ENCODE measurements at regions not wholly inside any gene's neighbourhood (a gene's known extent, or its start where the extent isn't known, plus 50 kb on each side); places are given as distances from the start of the nearest gene placed in this dataset.
"Not testable (repeated sequence)": the region's sequence is repeated elsewhere in the genome, so short reads cannot be mapped to it uniquely, and the experiment has no call there.

DNA sequence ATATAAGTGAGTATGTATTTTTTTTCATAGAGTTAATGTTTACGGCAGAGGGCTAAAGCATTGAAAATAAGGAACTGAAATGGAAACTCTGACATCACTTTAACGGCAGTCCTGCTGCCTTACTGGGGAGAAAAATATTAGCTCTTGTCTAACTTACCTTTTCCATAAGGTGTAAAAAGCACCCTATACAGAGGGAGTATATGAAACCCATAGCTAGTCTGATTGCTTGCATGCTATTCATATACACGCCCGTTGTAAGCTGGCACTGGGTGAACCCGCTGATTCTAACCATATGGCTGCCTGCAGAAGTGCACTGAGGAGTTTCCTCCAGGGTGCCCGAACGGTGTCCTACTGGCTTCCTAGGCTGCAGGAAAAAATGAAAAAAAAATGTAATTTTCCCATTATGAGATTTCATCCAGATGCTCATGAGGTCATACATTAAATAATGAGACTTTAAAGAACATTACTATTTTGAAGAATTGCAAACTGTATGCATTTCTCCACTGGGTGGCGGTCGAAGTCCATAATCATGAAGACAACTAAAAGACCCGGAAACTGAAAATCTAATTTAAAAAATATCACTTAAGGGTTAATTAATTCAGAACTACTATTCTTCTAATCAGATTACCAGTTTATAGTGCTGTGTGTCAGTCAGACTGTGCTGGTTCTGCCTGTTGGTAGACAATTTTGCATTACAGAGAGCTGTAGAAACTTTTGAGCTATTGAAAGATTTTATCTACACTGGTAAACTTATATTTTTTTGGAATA is 144.7 kb downstream of the ALX1 start:
- in situ Hi-C loops (cut with MboI; ENCODE audit: low sequenced_read_pairs) = loop anchor here (25.0 kb wide), 1 partner anchor 438 kb away; the partner anchor contains the start of gene NTS

- in situ Hi-C loops (cut with MboI; ENCODE audit: low sequenced_read_pairs) = loop anchor here (25.0 kb wide), 1 partner anchor 437 kb away; the partner anchor contains the start of gene NTS
Measured at GRCh38 chr12:85425349-85425612, 145.3 kb downstream of the ALX1 start.

GRCh38 chr12:85425926-85426325 is 145.9 kb downstream of the ALX1 start:
- in situ Hi-C loops (cut with MboI; ENCODE audit: low sequenced_read_pairs) = loop anchor here (25.0 kb wide), 1 partner anchor 436 kb away; the partner anchor contains the start of gene NTS

- in situ Hi-C loops (cut with MboI; ENCODE audit: low sequenced_read_pairs) = loop anchor here (25.0 kb wide), 1 partner anchor 429 kb away; the partner anchor contains the start of gene NTS
Measured at GRCh38 chr12:85433148-85433547, 153.1 kb downstream of the ALX1 start.

- in situ Hi-C loops (cut with MboI; ENCODE audit: low sequenced_read_pairs) = loop anchor here (25.0 kb wide), 1 partner anchor 422 kb away; the partner anchor contains the start of gene NTS
Measured at GRCh38 chr12:85440271-85440670, 160.3 kb downstream of the ALX1 start.

GRCh38 chr12:85441025-85441424 is 161.0 kb downstream of the ALX1 start:
- in situ Hi-C loops (cut with MboI; ENCODE audit: low sequenced_read_pairs) = loop anchor here (25.0 kb wide), 1 partner anchor 421 kb away; the partner anchor contains the start of gene NTS

DNA sequence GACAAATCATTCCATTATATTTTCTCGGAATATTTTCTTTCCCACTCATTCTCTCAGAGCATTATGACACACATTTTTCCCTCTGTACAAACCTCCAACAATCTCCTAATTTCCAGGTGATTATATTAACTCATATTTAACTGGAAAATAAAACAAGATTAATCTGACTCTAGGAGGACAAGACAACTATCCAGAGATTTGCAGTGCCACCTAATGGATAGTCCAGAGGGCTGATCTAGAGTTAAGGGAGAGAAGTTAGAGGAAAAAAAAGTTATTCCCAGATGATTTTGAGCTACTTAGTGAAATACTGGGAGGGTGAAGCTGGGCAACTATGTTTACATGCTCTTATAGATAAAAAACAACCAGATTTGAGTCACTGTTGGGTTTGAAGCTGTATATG is 161.7 kb downstream of the ALX1 start:
- in situ Hi-C loops (cut with MboI; ENCODE audit: low sequenced_read_pairs) = loop anchor here (25.0 kb wide), 1 partner anchor 421 kb away; the partner anchor contains the start of gene NTS

DNA sequence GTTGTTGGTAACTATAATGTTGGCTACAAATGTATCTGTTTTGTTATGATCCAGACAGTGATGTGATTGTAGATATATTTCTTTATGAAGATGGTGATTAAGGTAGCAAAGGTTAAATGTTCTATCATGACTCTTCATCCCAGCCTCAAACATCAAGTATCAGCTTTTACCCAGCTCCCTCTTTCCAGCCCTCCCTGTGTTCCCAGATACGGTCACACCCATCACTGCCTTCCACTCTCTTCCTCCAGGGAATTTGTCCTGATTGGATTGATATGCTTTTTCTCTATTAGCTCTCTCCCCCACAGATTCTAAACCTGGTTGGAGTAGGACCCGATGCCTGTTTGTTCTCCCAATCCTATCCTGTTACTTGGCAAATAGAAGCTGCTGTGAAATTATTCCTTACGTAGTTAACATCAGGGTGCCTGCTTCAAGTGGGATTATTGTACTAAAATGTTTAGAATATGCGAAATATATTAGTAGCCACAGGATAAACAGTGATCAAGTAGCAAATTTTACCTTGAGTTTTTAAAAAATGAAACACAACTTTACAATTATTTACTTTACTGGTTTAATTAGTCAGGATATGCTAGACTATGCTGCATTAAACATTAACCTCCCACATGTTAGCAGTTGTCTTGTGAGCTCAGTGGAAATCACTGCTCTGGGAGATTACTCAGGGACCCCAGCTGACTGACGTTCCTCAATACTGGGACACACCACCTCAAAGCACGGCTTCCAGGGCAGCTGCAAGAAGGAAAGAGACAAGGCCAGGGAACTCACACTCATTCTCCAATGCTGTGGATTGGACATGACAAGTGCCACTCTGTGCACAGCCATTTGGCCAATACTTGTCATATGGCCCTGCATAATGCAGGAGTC is 165.3 kb downstream of the ALX1 start:
- in situ Hi-C loops (cut with MboI; ENCODE audit: low sequenced_read_pairs) = loop anchor here (25.0 kb wide), 1 partner anchor 417 kb away; the partner anchor contains the start of gene NTS

DNA sequence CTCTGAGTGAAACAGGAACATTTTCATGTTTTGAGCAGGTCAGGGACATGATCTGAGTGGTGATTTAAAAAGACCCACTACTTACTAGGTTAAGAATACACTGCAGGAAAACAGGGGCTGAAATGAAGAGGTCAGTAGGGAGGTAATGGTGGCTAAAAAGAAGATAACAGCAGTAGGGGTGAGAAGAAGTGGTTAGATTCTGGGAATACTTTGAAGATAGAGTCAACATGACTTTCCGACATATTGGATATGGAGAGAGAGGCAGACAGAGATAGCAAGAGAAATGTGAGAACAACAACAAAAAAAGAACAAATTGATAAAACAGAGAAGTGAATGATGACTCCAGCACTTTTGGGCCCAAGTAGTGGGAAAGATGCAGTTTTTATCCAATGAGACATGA is 168.0 kb downstream of the ALX1 start:
- in situ Hi-C loops (cut with MboI; ENCODE audit: low sequenced_read_pairs) = loop anchor here (25.0 kb wide), 1 partner anchor 414 kb away; the partner anchor contains the start of gene NTS

DNA sequence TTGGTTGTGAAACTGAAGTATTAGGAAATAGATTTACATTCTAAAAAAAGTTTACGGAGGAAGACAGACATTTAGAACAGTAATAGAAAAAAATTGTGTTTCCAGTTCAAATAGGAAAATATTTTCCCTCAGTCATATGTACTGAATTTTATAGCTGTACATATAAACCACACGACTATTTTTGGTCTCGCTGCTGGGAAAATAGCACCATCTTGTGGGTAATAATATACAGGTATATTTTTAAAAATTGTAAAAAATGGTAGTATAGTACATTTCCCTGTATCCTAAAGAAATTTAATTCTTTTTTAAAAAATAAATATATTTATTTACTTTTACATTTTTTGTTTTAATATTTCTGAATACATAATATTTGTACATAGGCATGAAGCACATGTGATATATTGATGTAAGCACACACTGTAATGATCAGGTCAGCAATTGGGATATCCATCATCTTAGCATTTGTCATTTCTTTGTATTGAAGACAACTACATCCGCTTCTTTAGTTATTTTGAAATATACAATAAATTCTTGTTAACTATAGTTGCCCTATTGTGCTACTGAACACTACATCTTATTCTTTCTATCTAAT is 168.6 kb downstream of the ALX1 start:
- in situ Hi-C loops (cut with MboI; ENCODE audit: low sequenced_read_pairs) = loop anchor here (25.0 kb wide), 1 partner anchor 414 kb away; the partner anchor contains the start of gene NTS

DNA sequence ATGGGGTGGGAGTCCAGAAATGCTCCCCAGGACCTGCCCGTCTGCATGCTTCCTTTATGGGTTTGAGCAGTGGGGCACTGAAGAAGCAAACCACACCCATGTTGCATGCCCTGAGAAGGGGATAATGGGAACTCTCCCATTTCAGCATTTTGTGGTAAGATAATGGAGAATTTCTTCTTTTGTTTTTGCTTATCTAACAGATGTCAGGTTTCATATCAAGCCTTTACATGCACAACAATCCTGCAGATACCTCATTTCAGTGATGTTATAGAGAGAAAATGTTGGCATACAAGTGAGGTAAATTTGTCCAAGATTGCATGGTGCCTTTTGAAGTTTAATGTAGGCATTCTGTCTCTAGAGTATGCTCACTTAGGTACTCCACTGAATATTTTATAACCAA is 177.0 kb downstream of the ALX1 start:
- in situ Hi-C loops (cut with MboI; ENCODE audit: low sequenced_read_pairs) = no loop called here

DNA sequence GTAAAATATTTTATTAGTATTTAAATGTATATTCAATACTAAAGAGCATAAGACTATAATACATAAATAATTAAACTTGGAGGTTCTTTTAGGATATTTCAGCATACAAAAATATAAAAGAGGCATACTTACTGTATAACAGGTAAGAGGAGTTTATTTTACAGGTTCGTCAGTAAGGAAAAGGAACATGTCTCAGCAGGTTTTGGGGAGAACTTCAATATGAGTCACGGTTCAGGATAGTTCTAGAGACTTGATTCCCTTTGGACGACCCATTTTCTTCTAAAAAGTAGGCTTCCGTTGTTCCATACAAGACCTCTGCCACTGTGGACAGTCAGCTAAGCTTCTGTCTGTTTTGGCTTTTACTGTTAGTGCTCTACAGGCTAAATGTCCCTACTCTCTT is 181.1 kb downstream of the ALX1 start:
- in situ Hi-C loops (cut with MboI; ENCODE audit: low sequenced_read_pairs) = no loop called here

DNA sequence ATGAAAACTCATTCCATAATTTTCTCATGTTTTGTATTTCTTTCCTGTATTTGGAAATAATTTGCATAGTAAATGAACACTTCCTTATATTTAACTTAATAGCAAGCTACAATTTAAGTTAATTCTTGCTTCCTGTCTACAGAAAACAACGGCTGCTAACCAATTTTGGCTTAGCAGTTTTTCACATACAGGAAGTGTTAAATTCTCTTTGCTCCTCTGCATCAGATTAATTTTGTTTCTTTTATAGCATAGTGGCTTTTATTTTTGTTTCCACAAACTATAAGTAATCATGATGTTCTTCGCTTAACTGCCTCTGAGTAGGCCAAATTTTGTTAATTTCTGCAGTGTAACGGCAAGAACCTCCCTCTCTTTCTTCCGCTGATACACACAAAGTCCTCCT is 182.9 kb downstream of the ALX1 start:
- in situ Hi-C loops (cut with MboI; ENCODE audit: low sequenced_read_pairs) = no loop called here

- in situ Hi-C loops (cut with MboI; ENCODE audit: low sequenced_read_pairs) = no loop called here
Measured at GRCh38 chr12:85466890-85467289, 186.9 kb downstream of the ALX1 start.

DNA sequence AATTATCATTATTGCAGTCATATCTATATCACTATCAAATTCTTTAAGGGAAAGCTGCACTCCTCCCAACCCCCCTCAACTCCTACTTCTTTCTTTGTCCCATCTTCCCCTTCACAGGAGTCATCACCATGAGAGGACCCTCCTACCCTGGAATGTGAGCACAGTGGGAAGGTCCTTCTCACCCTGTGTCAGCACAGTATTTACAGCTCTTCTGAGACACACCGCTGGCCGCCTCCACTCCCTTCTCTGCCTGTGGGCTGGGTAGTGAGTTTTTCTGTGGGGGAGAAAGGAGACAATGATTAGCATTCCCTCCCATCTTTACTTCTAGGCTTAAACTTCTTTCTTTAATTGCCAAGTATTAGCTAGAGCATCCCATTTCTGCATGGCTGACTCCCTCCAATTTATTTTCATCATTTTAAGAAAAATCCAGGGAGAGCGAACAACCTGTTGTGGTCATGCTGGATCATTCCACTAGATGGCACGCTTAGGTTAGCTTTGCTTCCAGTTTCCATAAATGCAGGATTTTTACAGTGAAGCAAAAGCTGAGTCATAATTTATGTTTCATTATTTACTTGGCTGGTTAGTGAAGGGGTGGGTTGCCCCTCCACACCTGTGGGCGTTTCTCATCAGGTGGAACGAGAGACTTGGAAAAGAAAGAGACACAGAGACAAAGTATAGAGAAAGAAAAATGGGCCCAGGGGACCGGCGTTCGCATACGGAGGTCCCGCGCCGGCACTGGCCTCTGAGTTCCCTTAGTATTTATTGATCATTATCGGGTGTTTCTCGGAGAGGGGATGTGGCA is 188.5 kb downstream of the ALX1 start:
- in situ Hi-C loops (cut with MboI; ENCODE audit: low sequenced_read_pairs) = no loop called here

- in situ Hi-C loops (cut with MboI; ENCODE audit: low sequenced_read_pairs) = not testable (repeated sequence)
Measured at GRCh38 chr12:85469158-85470086, 189.4 kb downstream of the ALX1 start.

GRCh38 chr12:85475277-85475676 is 195.3 kb downstream of the ALX1 start:
- in situ Hi-C loops (cut with MboI; ENCODE audit: low sequenced_read_pairs) = not testable (repeated sequence)

DNA sequence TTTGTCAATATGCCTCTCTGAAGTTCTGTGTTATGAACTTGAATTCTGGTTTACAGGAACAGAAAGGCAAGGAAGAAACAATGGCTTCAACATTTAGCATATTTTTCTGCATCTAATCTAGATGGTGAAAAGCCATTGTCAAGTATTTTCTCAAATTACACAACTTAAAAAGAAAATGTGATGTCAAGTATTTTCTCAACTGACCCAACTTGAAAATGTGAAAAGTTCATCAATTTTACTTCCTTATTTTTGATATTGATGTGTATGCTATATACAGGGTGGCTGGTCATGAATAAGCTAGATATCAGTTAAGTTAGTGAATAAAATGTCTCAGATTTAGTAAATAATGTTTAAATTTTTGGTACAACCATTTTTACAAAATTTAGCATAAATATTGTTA is 196.7 kb downstream of the ALX1 start:
- in situ Hi-C loops (cut with MboI; ENCODE audit: low sequenced_read_pairs) = no loop called here

GRCh38 chr12:85484387-85484786 is 204.4 kb downstream of the ALX1 start:
- in situ Hi-C loops (cut with MboI; ENCODE audit: low sequenced_read_pairs) = no loop called here
